ENCODE measurements at regions not wholly inside any gene's neighbourhood (a gene's known extent, or its start where the extent isn't known, plus 50 kb on each side); places are given as distances from the start of the nearest gene placed in this dataset.
A peak's percentile ranks its signal among the peaks of the same experiment; 100 is the strongest.

DNA sequence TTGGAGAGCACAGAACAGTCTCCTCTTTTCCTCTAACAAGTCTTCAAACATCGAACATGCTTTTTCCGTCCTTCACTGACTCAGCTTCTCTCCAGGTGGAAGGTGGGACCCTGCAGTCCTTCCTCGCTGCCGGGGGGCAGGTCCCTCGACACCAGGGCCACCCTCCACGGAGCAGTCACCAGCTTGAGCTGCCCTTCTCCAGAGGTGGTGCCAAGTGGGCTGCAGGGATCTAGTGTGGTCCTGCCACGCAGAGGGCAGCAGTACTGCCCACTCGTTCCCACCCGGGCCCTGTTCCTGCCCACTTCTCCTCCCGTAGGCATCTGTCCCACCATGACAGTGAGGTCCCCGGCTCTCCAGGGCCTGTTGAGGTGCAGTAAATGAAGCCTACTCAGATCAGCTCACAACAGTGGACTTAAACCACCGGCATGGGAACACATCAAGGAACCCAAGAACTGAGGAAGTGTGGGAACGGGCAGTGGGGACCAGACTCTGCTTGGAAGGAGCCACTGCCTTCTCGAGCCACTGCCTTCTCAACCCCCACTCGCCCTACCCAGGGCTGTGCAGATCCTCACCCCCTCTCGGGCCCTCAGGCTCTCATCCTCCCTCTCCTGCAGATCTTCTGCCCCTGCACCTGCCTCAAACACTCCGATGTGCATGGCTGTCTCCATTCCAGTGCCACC is 153.9 kb downstream of the OAT start:
- POLR2A ChIA-PET, result no interaction called here
- no peaks in the 10 kb centered on the region for H3K36me3 ChIP-seq (ENCODE audit: control insufficient read depth in 2 of 2, extremely low read depth in 1 of 2, insufficient read depth in 1 of 2, low read length in 1 of 2)
- H3K4me1 Mint-ChIP-seq, result no peaks in the 10 kb centered on the region
- H3K9me3 Mint-ChIP-seq, result no peaks in the 10 kb centered on the region
- H3K27me3 Mint-ChIP-seq, result peaks cover 0 to 2% of the 10 kb centered on the region in 2 donors
- H3K4me3 Mint-ChIP-seq, result no peak overlapping the region
- peaks cover 0 to 27% of the 10 kb centered on the region in 2 experiments for H3K27me3 ChIP-seq (replicated peaks in 1 of 2; ENCODE audit: control insufficient read depth in 2 of 2, extremely low read depth in 1 of 2, insufficient read depth in 2 of 2, low read length in 1 of 2)
- H3K9me3 ChIP-seq, result no peaks in the 10 kb centered on the region
- H3K4me1 ChIP-seq (ENCODE audit: control insufficient read depth in 1 of 2, extremely low read depth in 1 of 2, insufficient read depth in 2 of 2, low read length in 2 of 2), result no peaks in the 10 kb centered on the region
- WGBS (ENCODE audit: insufficient coverage), result 77% methylated on average over 14 of the region's 17 CpGs
- no peak overlapping the region for H3K4me3 ChIP-seq (ENCODE audit: control insufficient read depth in 1 of 2, extremely low read depth in 1 of 2, low read length in 1 of 2)
- H3K27ac ChIP-seq (ENCODE audit: low read length), result no peak overlapping the region
- H3K27ac Mint-ChIP-seq, result no peak overlapping the region
- CTCF ChIA-PET, result no interaction called here
- DNase-seq (no peak), ATAC-seq (replicated peaks in 1 of 4) (no peak)
- H3K36me3 Mint-ChIP-seq, result no peaks in the 10 kb centered on the region

- Mint-ChIP-seq H3K36me3 (no peaks in the 10 kb centered on the region), H3K9me3 (no peaks in the 10 kb centered on the region), H3K4me1 (no peaks in the 10 kb centered on the region), H3K27ac (no peak overlapping the region), H3K4me3 (no peak overlapping the region), H3K27me3 (peaks cover 0 to 2% of the 10 kb centered on the region in 2 donors)
- CTCF ChIA-PET, result no interaction called here
- no peaks in the 10 kb centered on the region for H3K9me3 ChIP-seq
- 84% methylated on average over 7 of the region's 7 CpGs for WGBS (ENCODE audit: insufficient coverage)
- H3K27me3 ChIP-seq (replicated peaks in 1 of 2; ENCODE audit: control insufficient read depth in 2 of 2, extremely low read depth in 1 of 2, insufficient read depth in 2 of 2, low read length in 1 of 2), result peaks cover 0 to 28% of the 10 kb centered on the region in 2 experiments
- H3K4me1 ChIP-seq (ENCODE audit: control insufficient read depth in 1 of 2, extremely low read depth in 1 of 2, insufficient read depth in 2 of 2, low read length in 2 of 2), result no peaks in the 10 kb centered on the region
- no peak for ATAC-seq (replicated peaks in 1 of 4)
- POLR2A ChIA-PET, result no interaction called here
- no peak for DNase-seq
- no peak overlapping the region for H3K4me3 ChIP-seq (ENCODE audit: control insufficient read depth in 1 of 2, extremely low read depth in 1 of 2, low read length in 1 of 2)
- H3K36me3 ChIP-seq (ENCODE audit: control insufficient read depth in 2 of 2, extremely low read depth in 1 of 2, insufficient read depth in 1 of 2, low read length in 1 of 2), result no peaks in the 10 kb centered on the region
- no peak overlapping the region for H3K27ac ChIP-seq (ENCODE audit: low read length)
Measured at GRCh38 chr10:124264271-124264670, 154.5 kb downstream of the OAT start.

DNA sequence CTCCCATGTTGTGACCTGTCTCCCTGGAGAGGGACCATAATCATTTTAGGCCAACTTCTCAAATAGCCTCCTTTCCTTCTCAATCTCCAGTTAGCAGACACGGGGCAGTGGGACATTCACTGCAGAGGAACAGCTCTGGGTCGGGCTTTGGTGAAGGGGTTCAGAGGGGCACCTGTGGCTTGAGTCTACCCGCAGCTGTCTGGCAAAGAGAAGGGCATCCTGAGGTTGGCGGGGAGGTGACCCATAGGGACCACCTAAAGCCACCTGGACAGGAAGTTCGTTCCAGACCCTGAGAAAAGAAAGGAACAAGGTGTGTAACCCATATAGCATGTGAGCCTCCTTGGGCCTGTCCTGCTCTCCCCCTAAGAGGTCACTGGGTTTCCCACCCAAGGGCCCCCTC is 155.0 kb downstream of the OAT start:
- Mint-ChIP-seq H3K27ac (no peak overlapping the region), H3K4me1 (no peaks in the 10 kb centered on the region), H3K9me3 (no peaks in the 10 kb centered on the region), H3K27me3 (peaks cover 0 to 2% of the 10 kb centered on the region in 2 donors), H3K4me3 (no peak overlapping the region), H3K36me3 (no peaks in the 10 kb centered on the region)
- H3K27me3 ChIP-seq (replicated peaks in 1 of 2; ENCODE audit: control insufficient read depth in 2 of 2, extremely low read depth in 1 of 2, insufficient read depth in 2 of 2, low read length in 1 of 2), result peaks cover 0 to 26% of the 10 kb centered on the region in 2 experiments
- POLR2A ChIA-PET, result no interaction called here
- no peak overlapping the region for H3K27ac ChIP-seq (ENCODE audit: low read length)
- DNase-seq, result no peak
- no peaks in the 10 kb centered on the region for H3K36me3 ChIP-seq (ENCODE audit: control insufficient read depth in 2 of 2, extremely low read depth in 1 of 2, insufficient read depth in 1 of 2, low read length in 1 of 2)
- ATAC-seq (replicated peaks in 1 of 4), result no peak
- no peaks in the 10 kb centered on the region for H3K9me3 ChIP-seq
- 81% methylated on average over 4 of the region's 5 CpGs for WGBS (ENCODE audit: insufficient coverage)
- CTCF ChIA-PET, result no interaction called here
- H3K4me3 ChIP-seq (ENCODE audit: control insufficient read depth in 1 of 2, extremely low read depth in 1 of 2, low read length in 1 of 2), result no peak overlapping the region
- H3K4me1 ChIP-seq (ENCODE audit: control insufficient read depth in 1 of 2, extremely low read depth in 1 of 2, insufficient read depth in 2 of 2, low read length in 2 of 2), result no peaks in the 10 kb centered on the region

DNA sequence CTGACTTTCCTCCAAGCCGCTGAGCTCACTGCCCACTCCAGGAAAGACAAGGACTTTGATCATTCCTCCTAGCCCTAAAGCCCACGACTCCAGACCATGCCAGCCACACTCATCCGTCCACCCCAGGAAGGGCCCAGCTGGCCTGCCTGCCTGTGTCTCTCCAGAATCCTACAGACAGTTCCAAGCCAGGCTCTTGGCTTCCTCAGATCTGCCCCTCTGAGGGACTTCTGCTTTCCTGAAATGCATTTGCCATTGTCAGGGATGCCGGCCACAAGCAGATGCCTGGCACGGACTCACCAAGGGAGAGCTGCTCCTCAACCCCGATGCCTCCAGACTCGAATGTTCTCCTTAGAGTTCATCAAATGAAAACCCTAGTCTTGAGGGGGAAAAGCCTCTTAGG is 155.8 kb downstream of the OAT start:
- peaks cover 0 to 2% of the 10 kb centered on the region in 2 donors for H3K27me3 Mint-ChIP-seq
- POLR2A ChIA-PET, result no interaction called here
- no peaks in the 10 kb centered on the region for H3K9me3 Mint-ChIP-seq
- H3K4me3 ChIP-seq (ENCODE audit: control insufficient read depth in 1 of 2, extremely low read depth in 1 of 2, low read length in 1 of 2), result no peak overlapping the region
- H3K4me1 ChIP-seq (ENCODE audit: control insufficient read depth in 1 of 2, extremely low read depth in 1 of 2, insufficient read depth in 2 of 2, low read length in 2 of 2), result no peaks in the 10 kb centered on the region
- H3K27me3 ChIP-seq (replicated peaks in 1 of 2; ENCODE audit: control insufficient read depth in 2 of 2, extremely low read depth in 1 of 2, insufficient read depth in 2 of 2, low read length in 1 of 2), result peaks cover 0 to 21% of the 10 kb centered on the region in 2 experiments
- no peak overlapping the region for H3K27ac ChIP-seq (ENCODE audit: low read length)
- CTCF ChIA-PET, result no interaction called here
- ATAC-seq (replicated peaks in 1 of 4), result no peak
- H3K27ac Mint-ChIP-seq, result no peak overlapping the region
- H3K4me3 Mint-ChIP-seq, result no peak overlapping the region
- no peaks in the 10 kb centered on the region for H3K4me1 Mint-ChIP-seq
- 80% methylated on average over 3 of the region's 7 CpGs for WGBS (ENCODE audit: insufficient coverage)
- no peaks in the 10 kb centered on the region for H3K36me3 ChIP-seq (ENCODE audit: control insufficient read depth in 2 of 2, extremely low read depth in 1 of 2, insufficient read depth in 1 of 2, low read length in 1 of 2)
- no peaks in the 10 kb centered on the region for H3K9me3 ChIP-seq
- no peak for DNase-seq
- no peaks in the 10 kb centered on the region for H3K36me3 Mint-ChIP-seq

DNA sequence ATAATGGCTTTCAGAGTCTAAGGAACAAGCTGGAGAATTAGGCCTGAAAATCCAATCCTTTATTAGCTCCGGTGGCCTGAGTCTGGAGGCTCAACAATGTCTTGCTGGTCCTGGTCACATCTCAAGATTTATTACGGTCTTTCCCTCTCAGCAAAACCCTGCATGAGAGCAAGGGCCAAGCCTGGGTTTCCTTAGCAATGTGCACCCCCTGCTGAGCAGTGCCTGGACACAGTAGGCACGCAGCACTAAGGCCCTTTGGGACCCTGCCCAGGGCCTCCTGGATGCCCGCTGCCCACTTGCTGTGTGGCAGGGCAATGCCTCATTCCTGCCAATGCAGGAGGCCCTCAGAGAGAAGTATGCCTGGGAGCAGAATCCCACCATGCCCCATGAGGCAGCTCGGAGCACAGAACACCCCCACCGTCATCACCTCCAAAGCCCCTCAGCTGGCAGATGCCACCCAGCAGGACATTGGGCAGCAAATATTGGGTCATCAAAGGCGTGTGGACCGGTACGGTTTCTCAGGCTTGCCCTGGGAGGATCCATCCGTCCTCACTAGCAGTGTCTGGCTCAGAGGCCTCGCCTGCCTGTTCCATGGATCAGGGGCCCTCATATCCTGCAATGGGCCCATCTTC is 156.4 kb downstream of the OAT start:
- Mint-ChIP-seq H3K27me3 (peaks cover 0 to 2% of the 10 kb centered on the region in 2 donors), H3K27ac (no peak overlapping the region), H3K36me3 (no peaks in the 10 kb centered on the region)

GRCh38 chr10:124259139-124259825 is 159.4 kb downstream of the OAT start:
- Histone ChIP-seq H3K9me3 (no peaks in the 10 kb centered on the region), H3K4me1 (ENCODE audit: control insufficient read depth in 1 of 2, extremely low read depth in 1 of 2, insufficient read depth in 2 of 2, low read length in 2 of 2) (no peaks in the 10 kb centered on the region), H3K27ac (ENCODE audit: low read length) (no peak overlapping the region), H3K27me3 (replicated peaks in 1 of 2; ENCODE audit: control insufficient read depth in 2 of 2, extremely low read depth in 1 of 2, insufficient read depth in 2 of 2, low read length in 1 of 2) (peaks cover 0 to 13% of the 10 kb centered on the region in 2 experiments), H3K36me3 (ENCODE audit: control insufficient read depth in 2 of 2, extremely low read depth in 1 of 2, insufficient read depth in 1 of 2, low read length in 1 of 2) (no peaks in the 10 kb centered on the region), H3K4me3 (ENCODE audit: control insufficient read depth in 1 of 2, extremely low read depth in 1 of 2, low read length in 1 of 2) (no peak overlapping the region)
- ChIA-PET CTCF (interaction anchor here in 1 of 2 donors (1.1 kb wide), 1 partner anchor 486 kb away, joined by 4 read pairs; no protein-coding TSS in a partner anchor), POLR2A (no interaction called here)
- WGBS (ENCODE audit: insufficient coverage), result 78% methylated on average over 5 of the region's 7 CpGs
- no peaks in the 10 kb centered on the region for H3K27me3 Mint-ChIP-seq
- ATAC-seq (replicated peaks in 1 of 4) (no peak), DNase-seq (peak in 3 of 35 experiments; percentile 8 to 19 (median 16))
- no peaks in the 10 kb centered on the region for H3K36me3 Mint-ChIP-seq
- H3K4me1 Mint-ChIP-seq, result no peaks in the 10 kb centered on the region
- no peak overlapping the region for H3K4me3 Mint-ChIP-seq
- H3K9me3 Mint-ChIP-seq, result no peaks in the 10 kb centered on the region
- H3K27ac Mint-ChIP-seq, result no peak overlapping the region

More for the DNA sequence above, 156.4 kb downstream of the OAT start:
- Mint-ChIP-seq H3K4me1 (no peaks in the 10 kb centered on the region), H3K4me3 (no peak overlapping the region), H3K9me3 (no peaks in the 10 kb centered on the region)
- Histone ChIP-seq H3K4me1 (ENCODE audit: control insufficient read depth in 1 of 2, extremely low read depth in 1 of 2, insufficient read depth in 2 of 2, low read length in 2 of 2) (no peaks in the 10 kb centered on the region), H3K27me3 (replicated peaks in 1 of 2; ENCODE audit: control insufficient read depth in 2 of 2, extremely low read depth in 1 of 2, insufficient read depth in 2 of 2, low read length in 1 of 2) (peaks cover 0 to 20% of the 10 kb centered on the region in 2 experiments), H3K9me3 (no peaks in the 10 kb centered on the region), H3K4me3 (ENCODE audit: control insufficient read depth in 1 of 2, extremely low read depth in 1 of 2, low read length in 1 of 2) (no peak overlapping the region), H3K27ac (ENCODE audit: low read length) (no peak overlapping the region), H3K36me3 (ENCODE audit: control insufficient read depth in 2 of 2, extremely low read depth in 1 of 2, insufficient read depth in 1 of 2, low read length in 1 of 2) (no peaks in the 10 kb centered on the region)
- ChIA-PET CTCF (no interaction called here), POLR2A (no interaction called here)
- peak in 1 of 35 experiments; percentile 4 for DNase-seq
- WGBS (ENCODE audit: insufficient coverage), result 77% methylated on average over 10 of the region's 11 CpGs
- ATAC-seq (replicated peaks in 1 of 4), result no peak

Data from T-cell (primary cell).